Vagina (tissue), 2 donors: ENCODE measurements at regions not wholly inside any gene's neighbourhood (a gene's known extent, or its start where the extent isn't known, plus 50 kb on each side); places are given as distances from the start of the nearest gene placed in this dataset.

Experiments used
- CTCF ChIP-seq, 3 experiments: fragments of 450-650 bp in 2 of 3; fragments of 200-600 bp in 1 of 3; sonication (generic) in 1 of 3; IDR thresholded peaks; one replicate each; pipeline ENCODE4 v1.5.1; 2017 to 2019; ENCODE audit warnings: antibody characterized with exemption in 3 of 3, mild to moderate bottlenecking in 2 of 3, moderate library complexity in 2 of 3
- POLR2A ChIP-seq, 2 donors: fragments of 450-650 bp; IDR thresholded peaks; one replicate each; pipeline ENCODE4 v1.6.1; 2017; ENCODE audit warnings: antibody characterized with exemption in 2 of 2, mild to moderate bottlenecking in 2 of 2, moderate library complexity in 2 of 2

DNA sequence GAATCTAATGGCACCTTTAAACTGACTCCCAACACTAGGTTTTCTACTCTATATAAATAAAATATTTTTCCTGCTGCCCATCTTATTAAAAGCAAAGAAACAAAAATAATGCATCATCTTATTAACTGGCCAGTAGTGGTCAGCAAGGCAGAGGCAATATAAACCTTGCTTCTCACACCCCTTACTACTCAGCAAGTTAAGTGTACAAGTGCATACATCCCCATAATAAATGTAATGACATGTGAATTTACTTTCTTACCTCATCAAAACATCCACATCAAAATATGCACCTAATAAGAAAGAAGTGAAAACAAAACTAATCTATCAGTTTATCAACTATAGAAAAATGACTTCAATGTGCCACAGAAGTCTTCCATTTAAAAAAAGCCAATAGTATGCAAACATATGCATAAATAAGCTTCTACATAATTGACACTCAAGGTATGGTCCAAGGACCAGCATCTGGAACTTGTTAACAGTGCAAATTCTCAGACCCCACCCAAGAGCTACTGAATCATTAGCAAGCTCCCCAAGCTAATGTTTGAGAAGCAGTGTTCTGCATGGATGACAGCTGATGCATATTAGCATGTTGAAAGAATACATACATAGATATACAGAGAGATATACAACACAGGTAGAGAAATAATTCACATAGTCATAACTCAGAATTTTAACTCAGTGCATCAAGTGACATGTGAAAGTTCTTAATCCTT lies 182.7 kb downstream of the C7orf25 start:
- no peak for TF ChIP-seq CTCF (IDR thresholded peaks at IDR 0.05)
- TF ChIP-seq POLR2A (IDR thresholded peaks at IDR 0.05) = no peak
